ENCODE measurements at regions not wholly inside any gene's neighbourhood (a gene's known extent, or its start where the extent isn't known, plus 50 kb on each side); places are given as distances from the start of the nearest gene placed in this dataset.
"Not testable (repeated sequence)": the region's sequence is repeated elsewhere in the genome, so short reads cannot be mapped to it uniquely, and the experiment has no call there.

DNA sequence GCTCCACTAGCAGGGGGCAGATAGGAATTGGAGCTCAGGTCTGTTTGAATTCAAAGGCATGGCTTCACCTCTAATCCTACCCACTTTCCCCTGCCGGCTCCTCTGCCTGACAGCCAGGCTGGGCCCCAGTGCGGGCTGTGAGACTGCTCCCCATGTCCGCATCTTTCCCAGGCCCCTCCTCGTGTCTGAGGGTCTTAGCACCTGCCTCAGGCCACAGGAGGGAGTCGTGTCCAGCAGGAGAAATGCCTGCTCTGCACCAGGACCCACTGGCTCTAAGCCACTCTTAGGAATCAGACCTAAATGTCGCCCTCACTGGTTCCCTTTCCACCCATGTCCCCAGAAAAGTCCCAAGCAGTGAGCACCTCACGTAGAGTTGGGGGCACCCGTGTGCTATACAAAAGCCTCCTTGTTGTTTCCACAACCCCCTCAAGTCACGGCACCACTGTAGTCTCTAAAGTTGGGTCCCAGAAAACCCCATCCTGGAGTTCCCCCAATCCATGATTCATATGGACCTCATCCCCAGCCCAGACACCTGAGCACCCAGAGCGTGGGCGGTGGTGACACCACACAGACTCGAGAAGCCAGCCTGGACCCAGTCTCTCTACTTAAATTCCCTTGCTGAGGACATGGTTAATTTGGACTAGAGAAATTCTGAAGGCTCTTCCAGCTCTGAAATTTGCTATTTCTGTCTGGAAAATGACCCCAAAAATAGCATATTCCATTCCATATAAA lies 466.4 kb upstream of the ZMIZ1 start:
- no peak for DNase-seq

DNA sequence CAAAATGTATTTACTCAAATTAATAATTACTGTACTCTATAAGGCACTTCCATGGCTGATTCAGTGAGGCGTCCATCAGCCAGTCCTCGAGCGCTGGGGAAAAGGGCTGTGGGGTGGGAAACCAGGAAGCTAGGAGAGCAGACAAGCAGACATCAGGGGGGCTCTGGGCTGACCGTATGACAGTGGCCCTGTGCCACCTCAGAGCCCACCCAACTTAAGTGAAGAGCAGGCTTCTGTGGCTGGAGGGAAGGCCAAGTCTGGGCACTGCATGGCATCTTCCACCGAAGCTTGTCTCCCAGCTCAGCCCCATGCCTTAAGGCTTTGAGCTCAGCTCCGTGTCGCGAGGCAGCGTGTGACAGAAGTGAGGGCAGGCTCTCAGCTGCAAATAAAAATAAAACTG lies 464.5 kb upstream of the ZMIZ1 start:
- DNase-seq, result no peak

DNA sequence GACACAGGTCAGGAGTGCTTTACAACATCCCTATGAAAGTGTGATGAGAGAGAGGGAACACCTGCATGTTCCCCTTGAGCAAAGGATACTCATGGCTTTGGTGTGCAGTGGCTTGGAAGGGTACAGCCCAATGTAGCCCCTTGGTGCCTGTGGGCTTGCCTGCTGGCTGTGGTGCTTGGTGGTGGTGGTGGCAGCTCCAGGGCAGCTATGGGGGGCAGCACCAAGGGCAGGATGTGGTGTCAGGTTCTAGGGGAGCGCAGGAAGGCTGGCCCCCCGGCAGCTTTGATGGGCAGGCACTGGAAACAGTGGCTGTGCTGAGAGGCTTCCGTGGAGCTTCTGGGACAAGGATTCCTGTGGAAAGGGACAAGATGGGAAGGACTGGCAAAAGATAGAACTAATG lies 464.0 kb upstream of the ZMIZ1 start:
- DNase-seq, result no peak

DNA sequence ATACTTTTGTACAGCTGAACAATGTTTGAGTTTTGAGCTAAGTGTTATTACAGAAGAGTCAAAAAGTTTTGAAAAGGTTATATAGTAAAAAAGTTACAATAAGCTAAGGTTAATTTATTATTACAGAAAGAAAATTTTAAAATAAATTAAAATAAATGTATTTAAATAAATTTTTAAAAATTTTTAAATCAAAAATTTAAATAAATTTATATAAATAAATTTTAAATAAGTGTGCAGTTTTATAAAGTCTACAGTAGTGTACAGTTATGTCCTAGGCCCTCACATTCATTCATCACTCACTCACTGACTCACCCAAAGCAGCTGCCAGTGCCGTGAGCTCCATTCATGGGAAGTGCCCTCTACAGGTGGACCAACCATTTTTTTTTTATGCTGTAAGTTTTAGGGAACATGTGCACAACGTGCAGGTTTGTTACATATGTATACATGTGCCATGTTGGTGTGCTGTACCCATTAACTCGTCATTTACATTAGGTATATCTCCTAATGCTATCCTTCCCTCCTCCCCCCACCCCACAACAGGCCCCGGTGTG lies 462.9 kb upstream of the ZMIZ1 start:
- DNase-seq, result no peak

DNA sequence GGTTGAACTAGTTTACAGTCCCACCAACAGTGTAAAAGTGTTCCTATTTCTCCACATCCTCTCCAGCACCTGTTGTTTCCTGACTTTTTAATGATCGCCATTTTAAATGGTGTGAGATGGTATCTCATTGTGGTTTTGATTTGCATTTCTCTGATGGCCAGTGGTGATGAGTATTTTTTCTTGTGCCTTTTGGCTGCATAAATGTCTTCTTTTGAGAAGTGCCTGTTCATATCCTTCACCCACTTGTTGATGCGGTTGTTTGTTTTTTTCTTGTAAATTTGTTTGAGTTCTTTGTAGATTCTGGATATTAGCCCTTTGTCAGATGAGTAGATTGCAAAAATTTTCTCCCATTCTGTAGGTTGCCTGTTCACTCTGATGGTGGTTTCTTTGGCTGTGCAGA lies 462.0 kb upstream of the ZMIZ1 start:
- not testable (repeated sequence) for DNase-seq

DNA sequence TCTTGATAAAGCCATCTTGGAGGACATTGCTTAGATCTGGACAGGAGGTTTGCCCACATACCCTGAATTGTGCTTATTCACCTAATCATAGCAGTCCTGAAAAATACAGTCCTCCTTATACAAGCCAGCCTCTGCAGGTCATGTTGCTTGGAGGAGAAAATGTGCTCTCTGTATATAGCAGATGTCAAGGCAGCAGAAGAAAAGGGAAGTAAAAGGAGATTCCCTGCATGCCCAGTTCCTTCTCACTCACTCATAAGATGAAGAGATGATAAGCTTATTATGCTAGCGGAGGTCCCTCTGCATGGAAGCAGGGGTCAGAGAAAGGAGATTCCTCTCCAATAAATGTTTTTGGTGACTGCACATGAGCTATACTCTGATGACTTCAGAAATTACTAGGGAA lies 458.8 kb upstream of the ZMIZ1 start:
- DNase-seq, result no peak

DNA sequence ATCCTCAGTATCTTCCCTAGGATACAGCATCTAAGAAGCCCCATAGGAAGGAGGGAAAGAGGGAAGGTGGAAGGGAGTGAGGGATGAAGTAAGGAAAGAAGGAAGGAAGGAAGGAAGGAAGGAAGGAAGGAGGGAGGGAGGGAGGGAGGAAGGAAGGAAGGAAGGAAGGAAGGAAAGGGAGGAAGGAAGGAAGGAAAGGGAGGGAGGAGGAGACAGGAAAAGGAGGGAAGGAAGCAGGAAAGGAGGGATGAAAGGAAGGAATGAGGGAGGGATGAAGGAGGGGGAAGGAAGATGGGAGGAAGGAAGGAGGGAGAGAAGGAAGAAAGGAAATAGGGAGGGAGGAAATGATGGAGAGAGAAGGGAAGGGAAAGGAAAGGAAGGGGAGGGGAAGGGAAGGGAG lies 455.6 kb upstream of the ZMIZ1 start:
- no peak for DNase-seq

DNA sequence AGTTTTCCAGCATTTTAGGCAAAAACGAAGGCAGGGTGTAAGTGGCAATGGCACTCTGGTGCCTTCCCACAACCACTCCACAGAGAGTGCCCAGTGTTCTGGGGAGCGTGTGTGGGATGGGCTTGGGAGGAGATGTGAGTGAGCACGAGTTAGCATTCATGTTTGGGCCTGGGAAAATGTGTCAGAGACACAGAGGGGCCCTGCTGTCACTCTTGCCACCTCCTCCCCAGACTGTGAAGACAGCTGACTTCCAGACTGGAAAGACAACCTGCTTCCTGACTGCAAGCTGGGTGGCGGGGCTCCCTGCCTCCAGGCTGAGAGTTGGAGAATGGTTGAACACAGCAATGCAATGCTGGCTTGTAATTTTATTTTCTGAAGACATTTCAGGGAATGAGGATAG lies 454.5 kb upstream of the ZMIZ1 start:
- DNase-seq, result peak; percentile 34

DNA sequence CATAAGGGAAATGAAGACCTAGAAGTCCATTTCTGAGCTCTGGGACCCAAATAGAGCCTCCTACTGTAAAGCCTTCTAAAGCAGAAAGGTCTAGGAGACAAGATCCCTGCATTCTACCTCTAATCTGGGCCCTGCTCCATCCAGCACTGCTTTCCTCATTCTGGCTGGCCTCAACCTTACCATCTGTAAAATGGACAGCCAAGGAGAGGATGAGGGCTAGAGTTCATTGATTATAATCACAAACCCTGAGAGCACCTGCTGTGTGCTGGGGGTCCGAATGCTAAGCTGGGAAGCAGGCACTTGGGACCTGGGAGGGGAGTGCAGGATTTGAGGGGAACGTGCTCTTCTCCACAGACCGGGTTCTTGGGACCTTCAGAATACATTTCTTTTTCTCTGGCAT lies 454.0 kb upstream of the ZMIZ1 start:
- DNase-seq, result no peak

DNA sequence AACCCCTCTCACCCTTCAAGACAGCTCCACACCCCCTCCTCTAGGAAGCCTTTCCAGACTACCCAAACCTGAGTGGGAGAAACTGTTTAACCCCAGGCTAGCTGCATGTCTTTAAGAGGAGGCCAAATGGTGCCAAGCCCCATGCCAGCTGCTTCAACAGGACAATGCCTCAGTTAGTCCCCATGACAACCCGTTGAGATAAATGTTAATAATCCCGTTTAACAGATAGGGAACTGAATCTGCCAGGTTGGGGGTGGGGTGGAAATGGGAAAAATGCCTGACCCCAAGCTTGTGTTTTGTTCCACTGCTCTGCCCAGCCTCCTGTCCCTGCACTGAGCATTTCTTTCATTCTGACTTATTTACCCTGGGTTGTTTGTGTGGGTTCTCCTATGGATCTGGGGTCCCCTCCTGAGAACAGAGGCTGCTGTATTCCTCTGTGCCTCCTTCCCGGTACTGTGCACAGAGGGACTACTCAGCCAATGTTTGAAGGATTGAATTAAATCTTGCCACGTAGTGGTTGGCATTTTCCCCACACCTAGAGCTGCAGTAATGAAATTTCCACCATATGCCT lies 452.6 kb upstream of the ZMIZ1 start:
- no peak for DNase-seq

DNA sequence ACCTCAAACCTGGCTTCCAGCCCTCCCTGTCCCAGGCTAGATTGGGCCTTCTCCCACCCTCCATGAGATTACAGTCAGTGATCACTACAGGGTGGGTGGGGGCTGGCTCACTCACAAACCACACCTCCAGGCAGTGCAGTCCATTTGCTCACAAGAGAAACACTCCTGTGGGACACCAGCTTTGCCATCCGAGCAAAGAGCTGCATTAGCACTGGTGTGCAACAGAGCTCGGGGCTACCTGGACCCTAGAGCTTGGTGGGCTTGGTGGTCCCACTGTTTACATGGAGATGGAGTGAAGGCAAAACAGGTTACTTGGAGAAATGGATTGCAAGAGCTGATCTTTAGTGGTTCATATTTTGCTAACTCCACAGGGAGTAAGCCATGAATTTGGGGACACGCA lies 451.7 kb upstream of the ZMIZ1 start:
- no peak for DNase-seq

DNA sequence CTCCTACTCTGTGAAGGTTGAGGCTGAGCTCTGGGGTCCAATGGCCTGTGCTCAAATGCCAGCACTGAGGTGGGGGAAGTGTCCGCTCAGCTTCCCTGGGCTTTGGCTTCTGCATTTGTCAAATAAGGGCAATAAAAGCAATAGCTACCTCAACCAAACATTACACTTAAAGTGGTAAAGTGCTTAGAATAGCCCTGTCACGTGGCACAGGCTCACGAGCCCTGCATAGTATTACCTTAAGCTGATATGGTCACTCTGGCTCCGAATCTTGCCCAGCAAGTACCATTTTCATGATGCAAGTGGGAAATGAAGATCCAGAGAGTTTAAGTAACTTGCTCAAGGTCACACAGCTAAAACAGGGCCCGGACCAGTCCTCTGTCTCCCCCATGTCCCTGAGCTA lies 451.1 kb upstream of the ZMIZ1 start:
- DNase-seq, result no peak

DNA sequence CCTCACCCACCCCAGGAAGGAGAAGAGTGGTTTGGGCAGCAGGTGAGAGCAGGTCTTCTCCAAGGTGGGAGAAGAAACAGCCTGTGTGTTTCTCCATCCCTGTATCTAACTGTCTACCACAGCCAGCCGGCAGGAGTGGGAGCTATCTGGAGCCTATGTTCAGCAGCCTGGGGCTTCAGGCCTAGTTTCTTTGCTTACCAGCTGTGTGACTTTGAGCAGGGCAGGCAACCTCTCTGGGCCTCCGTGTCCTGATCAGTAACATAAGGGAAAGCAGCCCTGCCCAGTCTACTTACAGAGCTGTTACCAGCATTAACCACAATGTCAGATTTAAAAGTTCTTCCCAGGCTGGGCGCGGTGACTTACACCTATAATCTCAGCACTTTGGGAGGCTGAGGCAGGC lies 450.7 kb upstream of the ZMIZ1 start:
- no peak for DNase-seq

DNA sequence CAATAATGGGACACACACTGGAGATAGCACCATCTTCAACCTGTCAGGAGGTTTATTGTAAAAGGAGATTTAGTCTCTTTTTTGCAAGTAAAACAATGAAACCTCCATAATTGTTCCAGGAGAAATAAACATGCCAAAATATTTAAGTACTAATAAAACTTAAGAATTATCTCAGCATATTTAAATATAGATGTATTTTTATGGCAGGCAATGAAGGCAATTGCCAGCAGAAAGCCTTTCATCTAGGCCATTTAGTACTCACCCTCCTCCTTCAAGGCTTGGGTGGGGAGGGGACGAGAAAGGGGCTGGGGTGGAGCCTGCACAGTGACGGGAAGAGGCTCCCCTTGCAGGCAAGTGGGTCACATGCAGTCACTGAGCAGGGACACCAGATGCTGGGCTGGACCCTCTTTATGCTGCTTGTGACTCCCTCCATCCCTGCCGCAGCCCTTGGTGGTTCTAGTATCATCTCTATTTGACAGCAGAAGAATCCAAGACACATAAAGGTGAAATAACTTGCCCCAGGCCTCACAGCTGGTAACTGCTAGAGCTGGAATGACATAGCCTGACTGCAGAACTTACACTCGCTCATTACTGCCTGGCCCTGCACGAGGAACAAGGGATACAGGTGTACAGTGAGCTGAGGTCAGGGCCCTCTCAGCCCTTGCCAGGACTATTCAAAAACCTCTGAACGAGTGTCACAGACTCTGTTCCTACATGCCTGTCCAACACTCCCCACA lies 449.5 kb upstream of the ZMIZ1 start:
- DNase-seq, result peak; percentile 33

DNA sequence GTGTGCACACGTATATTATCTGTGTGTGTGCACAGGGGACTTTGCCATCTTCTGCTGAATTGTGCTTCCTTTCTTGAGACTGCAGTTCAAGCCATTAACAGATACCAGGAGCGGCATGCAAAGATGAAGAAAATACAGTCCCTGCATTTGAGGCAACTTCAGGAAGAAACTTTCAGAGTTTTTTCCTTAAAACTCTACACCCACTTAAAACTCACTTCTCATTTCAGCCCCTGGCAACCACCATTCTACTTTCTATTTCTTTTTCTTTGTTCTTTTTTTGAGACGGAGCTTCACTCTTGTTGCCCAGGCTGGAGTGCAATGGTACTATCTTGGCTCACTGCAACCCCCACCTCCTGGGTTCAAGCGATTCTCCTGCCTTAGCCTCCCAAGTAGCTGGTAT lies 448.9 kb upstream of the ZMIZ1 start:
- no peak for DNase-seq

DNA sequence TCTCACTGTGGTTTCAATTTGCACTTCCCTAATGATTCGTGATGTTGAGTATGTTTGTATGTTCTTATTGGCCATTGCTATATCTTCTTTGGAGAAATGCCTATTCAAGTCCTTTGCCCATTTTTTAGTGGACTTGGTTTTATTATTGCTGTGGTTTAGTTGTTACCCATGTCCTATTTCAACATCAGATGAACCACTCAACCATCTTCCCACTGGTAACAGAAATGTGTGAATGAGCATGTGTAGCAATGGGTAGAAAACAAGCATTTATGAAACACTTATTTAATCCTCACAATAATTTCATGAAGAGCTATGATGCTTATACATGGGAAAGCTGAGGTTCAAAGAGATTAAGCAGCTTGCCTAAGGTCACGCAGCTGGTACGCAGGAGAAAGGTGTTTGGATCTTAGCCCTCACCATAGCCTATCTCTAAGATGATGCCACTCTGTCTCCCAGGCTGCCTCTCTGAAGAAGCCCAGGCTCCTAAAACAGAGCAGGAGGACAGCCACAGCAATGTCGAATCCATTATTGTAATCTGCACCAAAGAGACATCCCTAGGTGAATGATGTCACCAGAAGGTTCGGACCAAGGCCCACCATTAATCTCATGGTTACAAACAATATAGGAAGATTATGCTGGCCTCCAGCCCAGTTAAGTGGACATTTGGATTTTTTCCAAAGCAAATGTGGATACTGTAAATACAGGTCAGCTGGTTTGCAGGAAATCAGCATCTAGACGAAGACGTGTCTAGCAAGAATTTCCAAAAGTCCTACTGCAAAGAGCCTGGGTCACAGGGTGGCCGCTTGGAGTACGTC lies 447.6 kb upstream of the ZMIZ1 start:
- DNase-seq, result no peak

DNA sequence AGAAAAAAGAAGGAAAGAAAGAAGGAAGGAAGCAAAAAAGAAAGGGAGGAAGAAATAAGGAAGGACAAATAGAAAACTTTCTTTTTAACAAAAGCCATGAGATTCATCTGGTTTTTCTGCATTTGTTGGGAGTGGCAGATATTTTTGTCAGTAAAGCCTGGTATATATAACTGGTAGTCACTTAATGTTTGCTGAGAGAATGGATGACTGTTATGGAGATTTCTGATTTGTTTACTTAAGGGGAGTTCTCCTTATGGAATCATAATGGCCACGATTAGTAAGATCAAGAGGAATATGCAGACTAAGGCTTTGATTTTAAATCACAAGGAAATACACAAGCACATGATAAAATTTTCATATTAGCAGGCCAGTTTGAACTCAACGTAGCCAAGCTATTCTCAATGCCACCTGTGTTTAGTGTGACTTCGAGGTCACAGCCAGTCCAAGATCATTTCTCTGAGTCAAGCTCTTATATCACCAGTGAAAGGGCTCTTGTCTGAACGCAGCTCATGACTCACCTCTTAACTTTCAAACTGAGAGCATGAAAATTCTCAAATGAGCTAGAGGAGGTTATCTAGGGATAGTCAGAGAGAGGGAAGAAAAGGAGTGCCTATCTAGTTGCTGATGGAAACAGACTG lies 445.1 kb upstream of the ZMIZ1 start:
- no peak for DNase-seq

DNA sequence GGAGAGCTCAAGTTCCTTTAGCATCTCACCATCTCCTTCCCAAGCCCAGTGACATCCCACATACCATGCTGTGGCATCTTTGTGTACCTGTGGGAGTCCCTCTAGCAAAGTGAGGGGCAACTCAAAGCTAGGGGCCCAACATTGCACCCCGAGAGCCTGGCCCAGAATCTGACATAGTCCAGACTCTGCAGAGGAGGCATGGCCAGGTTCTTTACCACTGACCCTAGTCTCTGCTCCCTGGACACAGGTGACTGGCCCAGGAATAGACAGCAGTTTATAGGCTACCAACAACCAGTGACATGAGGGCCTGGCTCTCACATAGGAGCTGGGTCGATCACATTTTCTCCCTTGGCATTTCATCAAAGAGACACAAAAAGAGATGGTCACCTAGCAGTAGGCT lies 444.0 kb upstream of the ZMIZ1 start:
- DNase-seq, result no peak

DNA sequence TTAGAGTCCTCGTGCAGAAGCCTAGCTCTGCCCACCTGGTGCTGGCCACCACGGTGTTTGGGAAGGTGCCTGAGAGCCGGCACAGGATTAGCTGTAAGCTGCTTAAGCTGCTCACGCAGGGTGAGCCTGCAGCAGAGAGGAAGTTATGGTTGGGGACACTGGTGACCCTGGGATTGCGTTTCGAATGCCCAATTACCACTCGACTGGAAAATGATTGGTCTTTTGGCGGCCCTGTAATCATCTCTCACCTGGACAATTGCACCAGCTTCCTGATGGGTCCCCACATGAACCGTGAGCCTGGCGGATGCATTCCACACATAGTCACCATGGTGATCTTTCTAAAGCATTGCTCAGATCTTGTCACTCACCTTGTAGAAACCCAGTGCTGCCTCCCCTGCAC lies 442.3 kb upstream of the ZMIZ1 start:
- peak; percentile 48 for DNase-seq

DNA sequence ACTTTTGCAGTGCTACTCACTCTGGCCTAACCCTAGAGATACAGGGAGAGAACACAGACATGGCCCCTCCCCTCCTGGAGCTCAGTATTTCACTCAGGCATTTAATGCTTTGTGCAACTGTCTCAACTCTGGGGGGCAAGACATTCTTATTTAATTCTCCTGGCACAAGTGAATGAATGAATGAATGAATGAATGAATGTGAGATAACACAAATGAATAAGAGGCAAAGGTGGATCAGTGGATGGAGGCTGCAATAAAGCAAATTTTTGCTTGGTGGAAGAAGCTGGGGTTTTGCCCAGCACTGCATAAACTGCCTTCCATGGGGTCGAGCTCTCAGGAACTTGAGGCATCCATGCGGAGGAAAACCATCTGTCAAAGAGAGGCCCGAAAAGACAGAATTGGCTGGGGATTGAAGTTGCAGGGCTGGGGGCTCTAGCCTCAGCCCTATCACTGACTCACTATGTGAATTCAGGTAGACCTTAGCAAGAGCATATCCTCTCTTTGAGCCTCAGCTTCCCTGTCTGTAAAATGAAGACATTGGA lies 441.4 kb upstream of the ZMIZ1 start:
- peak; percentile 39 for DNase-seq

DNA sequence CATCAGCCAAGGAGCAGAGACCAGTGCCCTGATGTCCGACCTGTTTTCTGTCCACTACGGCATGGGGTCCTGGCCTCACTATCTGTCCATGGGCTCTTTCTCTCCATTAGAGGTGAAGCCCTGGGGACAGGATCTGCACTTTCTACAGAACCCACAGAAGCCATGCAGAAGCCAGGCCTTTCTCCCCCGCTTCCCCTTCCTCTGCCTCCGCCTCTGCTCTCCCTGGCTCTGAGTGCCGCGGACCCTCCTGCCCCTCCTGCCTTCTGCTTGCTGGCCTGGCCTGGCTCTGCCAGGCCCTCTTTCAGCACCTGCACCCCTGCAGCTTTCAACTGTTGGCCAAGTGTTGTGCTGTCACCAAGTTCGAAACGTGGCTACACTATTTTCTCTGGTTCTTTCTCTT lies 439.8 kb upstream of the ZMIZ1 start:
- DNase-seq, result no peak

DNA sequence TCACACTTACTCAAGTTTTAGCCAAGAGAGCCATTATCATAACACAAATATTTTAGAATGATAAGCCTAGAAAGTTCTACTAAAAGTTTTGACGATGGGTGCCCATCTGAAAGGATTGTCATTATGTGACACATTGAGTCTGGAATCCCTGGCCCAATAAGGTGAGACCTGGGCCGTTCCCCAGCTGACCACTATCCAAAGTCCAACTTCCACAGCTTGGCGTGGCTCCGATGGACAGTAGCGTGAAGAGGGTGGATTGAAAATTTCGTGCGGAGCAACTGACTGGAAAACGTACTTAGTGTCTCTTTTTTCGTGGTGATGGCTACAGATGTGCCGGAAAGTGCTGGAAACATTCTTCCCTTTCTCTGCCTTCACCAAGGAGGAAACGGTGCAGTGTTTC lies 439.0 kb upstream of the ZMIZ1 start:
- no peak for DNase-seq
